ENCODE measurements at regions not wholly inside any gene's neighbourhood (a gene's known extent, or its start where the extent isn't known, plus 50 kb on each side); places are given as distances from the start of the nearest gene placed in this dataset.

DNA sequence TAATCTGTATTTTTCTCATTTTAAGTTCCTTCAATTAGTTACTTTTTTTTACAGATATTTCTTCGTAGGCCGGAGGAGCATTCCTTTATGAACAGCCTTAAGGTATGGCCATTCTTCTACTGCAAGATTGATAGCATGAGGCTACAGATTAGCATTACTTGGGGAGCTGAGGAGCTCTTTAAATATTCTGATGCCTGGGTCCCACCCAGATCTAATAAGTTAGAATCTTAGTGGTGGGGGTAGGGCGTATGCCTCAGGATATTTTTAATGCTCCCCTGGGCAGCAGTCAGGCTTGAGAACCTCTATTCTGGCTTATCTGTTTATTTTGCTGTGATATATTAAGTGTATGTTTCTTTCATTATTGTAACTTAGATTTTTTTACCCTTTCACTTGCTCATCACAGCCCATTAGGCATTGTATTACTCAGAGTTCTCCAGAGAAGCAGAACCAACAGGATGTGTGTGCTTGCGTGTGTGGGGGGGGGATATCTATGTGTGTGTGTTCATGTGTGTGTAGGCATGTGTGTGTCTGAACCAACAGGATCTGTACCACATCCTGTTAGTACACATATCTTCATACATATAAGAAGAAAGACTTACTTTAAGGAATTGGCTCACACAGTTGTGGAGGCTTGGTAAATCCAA, 91.8 kb upstream of the MTAP start:
- H3K27me3 ChIP-seq (ENCODE audit: low read length) = no peaks in the 10 kb centered on the region
- BruUV-seq (replicated peaks) = no TSS peak
- H3K36me3 ChIP-seq (ENCODE audit: low read depth, low read length) = no peaks in the 10 kb centered on the region
- ATAC-seq (no peak), DNase-seq (no peak)
- no peak overlapping the region for H3K4me2 ChIP-seq (ENCODE audit: low read length)
- POLR2A ChIA-PET (ENCODE audit: unreplicated experiment) = no interaction called here
- intact Hi-C loops (cut with micrococcal nuclease) = no loop called here
- H3K27ac ChIP-seq (ENCODE audit: low read length) = no peak overlapping the region
- no peaks in the 10 kb centered on the region for H4K20me1 ChIP-seq (ENCODE audit: low read length)
- no peaks in the 10 kb centered on the region for H3K79me2 ChIP-seq (ENCODE audit: low read length)
- H3K9me2 ChIP-seq (replicated peaks; ENCODE audit: low read length) = no peaks in the 10 kb centered on the region
- H2AFZ ChIP-seq (ENCODE audit: low read length) = no peak overlapping the region
- H3K4me3 ChIP-seq (ENCODE audit: low read length) = no peak overlapping the region
- no peaks in the 10 kb centered on the region for H3F3A ChIP-seq (ENCODE audit: low read length, unreplicated experiment)
- CTCF ChIA-PET = no interaction called here
- H3K4me1 ChIP-seq (ENCODE audit: insufficient read depth, low read length) = peaks cover 11% of the 10 kb centered on the region; the same call in 1 of the 2 replicates
- TF ChIP-seq, protein P1, sequence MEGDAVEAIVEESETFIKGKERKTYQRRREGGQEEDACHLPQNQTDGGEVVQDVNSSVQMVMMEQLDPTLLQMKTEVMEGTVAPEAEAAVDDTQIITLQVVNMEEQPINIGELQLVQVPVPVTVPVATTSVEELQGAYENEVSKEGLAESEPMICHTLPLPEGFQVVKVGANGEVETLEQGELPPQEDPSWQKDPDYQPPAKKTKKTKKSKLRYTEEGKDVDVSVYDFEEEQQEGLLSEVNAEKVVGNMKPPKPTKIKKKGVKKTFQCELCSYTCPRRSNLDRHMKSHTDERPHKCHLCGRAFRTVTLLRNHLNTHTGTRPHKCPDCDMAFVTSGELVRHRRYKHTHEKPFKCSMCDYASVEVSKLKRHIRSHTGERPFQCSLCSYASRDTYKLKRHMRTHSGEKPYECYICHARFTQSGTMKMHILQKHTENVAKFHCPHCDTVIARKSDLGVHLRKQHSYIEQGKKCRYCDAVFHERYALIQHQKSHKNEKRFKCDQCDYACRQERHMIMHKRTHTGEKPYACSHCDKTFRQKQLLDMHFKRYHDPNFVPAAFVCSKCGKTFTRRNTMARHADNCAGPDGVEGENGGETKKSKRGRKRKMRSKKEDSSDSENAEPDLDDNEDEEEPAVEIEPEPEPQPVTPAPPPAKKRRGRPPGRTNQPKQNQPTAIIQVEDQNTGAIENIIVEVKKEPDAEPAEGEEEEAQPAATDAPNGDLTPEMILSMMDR (conservative IDR thresholded peaks at IDR 0.05; ENCODE audit: low read depth, low read length) = no peak
- no peak for TF ChIP-seq EZH2 (IDR thresholded peaks at IDR 0.05; ENCODE audit: low read length, unreplicated experiment)
- no peak for TF ChIP-seq EZH2phosphoT487 (IDR thresholded peaks at IDR 0.05; ENCODE audit: borderline replicate concordance, low read length)
- H3K9me3 ChIP-seq (ENCODE audit: low read length) = no peaks in the 10 kb centered on the region
- H3K9ac ChIP-seq (ENCODE audit: low read length) = no peak overlapping the region

DNA sequence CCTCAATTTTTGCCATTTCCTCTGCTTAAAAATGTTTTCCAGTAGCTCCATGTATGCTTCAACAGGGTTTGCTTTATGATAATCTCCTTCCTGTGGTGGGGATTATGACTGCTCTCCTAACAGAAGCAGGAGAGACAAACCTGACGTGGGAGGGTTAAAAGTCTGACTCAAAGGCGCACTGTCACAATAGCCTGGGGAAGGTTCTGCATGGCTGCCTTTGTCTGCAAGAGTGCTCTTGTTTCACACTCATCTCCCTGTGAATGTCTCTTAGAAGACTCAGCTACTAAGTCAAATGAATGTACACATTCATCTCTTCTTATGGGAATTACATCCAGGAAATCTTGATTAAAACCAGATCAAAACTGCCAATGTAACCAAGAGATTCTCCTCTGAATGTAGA, 90.9 kb upstream of the MTAP start:
- intact Hi-C loops (cut with micrococcal nuclease) = no loop called here
- Histone ChIP-seq H3K4me1 (ENCODE audit: insufficient read depth, low read length) (peaks cover 11% of the 10 kb centered on the region; the same call in 1 of the 2 replicates), H3K27ac (ENCODE audit: low read length) (no peak overlapping the region), H4K20me1 (ENCODE audit: low read length) (no peaks in the 10 kb centered on the region), H3K4me3 (ENCODE audit: low read length) (no peak overlapping the region), H3F3A (ENCODE audit: low read length, unreplicated experiment) (no peaks in the 10 kb centered on the region), H3K9me2 (replicated peaks; ENCODE audit: low read length) (no peaks in the 10 kb centered on the region), H3K9me3 (ENCODE audit: low read length) (no peaks in the 10 kb centered on the region), H3K79me2 (ENCODE audit: low read length) (no peaks in the 10 kb centered on the region), H3K36me3 (ENCODE audit: low read depth, low read length) (no peaks in the 10 kb centered on the region), H3K27me3 (ENCODE audit: low read length) (no peaks in the 10 kb centered on the region), H2AFZ (ENCODE audit: low read length) (no peak overlapping the region), H3K9ac (ENCODE audit: low read length) (no peak overlapping the region), H3K4me2 (ENCODE audit: low read length) (no peak overlapping the region)
- TF ChIP-seq EZH2phosphoT487 (IDR thresholded peaks at IDR 0.05; ENCODE audit: borderline replicate concordance, low read length) (no peak), EZH2 (IDR thresholded peaks at IDR 0.05; ENCODE audit: low read length, unreplicated experiment) (no peak)
- TF ChIP-seq, protein P1 (conservative IDR thresholded peaks at IDR 0.05; ENCODE audit: low read depth, low read length) = no peak
- ChIA-PET CTCF (no interaction called here), POLR2A (ENCODE audit: unreplicated experiment) (no interaction called here)
- BruUV-seq (replicated peaks) = no TSS peak
- no peak for ATAC-seq
- no peak for DNase-seq

DNA sequence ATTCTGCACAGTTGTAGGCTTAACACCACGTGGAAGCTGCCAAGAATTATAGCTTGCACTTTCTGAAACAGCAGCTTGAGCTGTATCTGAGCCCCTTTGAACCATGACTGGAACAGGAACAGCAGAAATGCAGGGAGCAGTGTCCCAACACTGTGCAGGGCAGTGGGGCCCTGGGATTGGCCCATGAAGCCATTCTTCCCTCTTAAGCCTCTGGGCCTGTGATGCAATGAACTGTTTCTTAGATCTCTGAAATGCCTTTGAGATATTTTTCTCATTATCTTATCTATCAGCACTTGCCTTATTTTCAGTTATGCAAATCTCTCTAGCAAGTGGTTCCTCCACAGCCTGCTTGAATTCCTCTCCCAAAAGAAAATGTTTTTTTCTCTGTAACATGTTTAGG, 87.0 kb upstream of the MTAP start:
- ChIA-PET CTCF (no interaction called here), POLR2A (ENCODE audit: unreplicated experiment) (no interaction called here)
- no TSS peak for BruUV-seq (replicated peaks)

More for the DNA sequence above, 87.0 kb upstream of the MTAP start:
- H3K4me3 ChIP-seq (ENCODE audit: low read length) = no peak overlapping the region
- no peaks in the 10 kb centered on the region for H3K9me3 ChIP-seq (ENCODE audit: low read length)
- H3F3A ChIP-seq (ENCODE audit: low read length, unreplicated experiment) = no peaks in the 10 kb centered on the region
- H3K27me3 ChIP-seq (ENCODE audit: low read length) = no peaks in the 10 kb centered on the region
- no peaks in the 10 kb centered on the region for H3K9me2 ChIP-seq (replicated peaks; ENCODE audit: low read length)
- no peak overlapping the region for H3K4me2 ChIP-seq (ENCODE audit: low read length)
- intact Hi-C loops (cut with micrococcal nuclease) = no loop called here
- no peak overlapping the region for H2AFZ ChIP-seq (ENCODE audit: low read length)
- DNase-seq = no peak
- H4K20me1 ChIP-seq (ENCODE audit: low read length) = no peaks in the 10 kb centered on the region
- no peaks in the 10 kb centered on the region for H3K36me3 ChIP-seq (ENCODE audit: low read depth, low read length)
- H3K27ac ChIP-seq (ENCODE audit: low read length) = no peak overlapping the region
- TF ChIP-seq, protein P1 (conservative IDR thresholded peaks at IDR 0.05; ENCODE audit: low read depth, low read length) = no peak
- TF ChIP-seq EZH2phosphoT487 (IDR thresholded peaks at IDR 0.05; ENCODE audit: borderline replicate concordance, low read length) = no peak
- no peak for TF ChIP-seq EZH2 (IDR thresholded peaks at IDR 0.05; ENCODE audit: low read length, unreplicated experiment)
- no peak for ATAC-seq
- no peak overlapping the region for H3K9ac ChIP-seq (ENCODE audit: low read length)
- H3K79me2 ChIP-seq (ENCODE audit: low read length) = no peaks in the 10 kb centered on the region
- H3K4me1 ChIP-seq (ENCODE audit: insufficient read depth, low read length) = peaks cover 11% of the 10 kb centered on the region; the same call in 1 of the 2 replicates

All from PC-3 (cell line).